Smooth muscle cell (in vitro differentiated cells): ENCODE measurements at regions not wholly inside any gene's neighbourhood (a gene's known extent, or its start where the extent isn't known, plus 50 kb on each side); places are given as distances from the start of the nearest gene placed in this dataset.

Experiments used
- DNase-seq: peaks from one replicate; lab custom pipeline; 2025; ENCODE audit not compliant: unreplicated experiment; lab: John Stamatoyannopoulos, UW
- H2AFZ ChIP-seq: fragments of 200-600 bp; sonication (generic); 2 replicates; pipeline ENCODE4 v1.6.0; 2016; ENCODE audit warnings: antibody characterized with exemption, low read depth, mild to moderate bottlenecking
- H3F3A ChIP-seq: fragments of 200-600 bp; sonication (generic); 2 replicates; pipeline ENCODE4 v1.6.0; 2017; ENCODE audit warnings: antibody characterized with exemption, low read depth
- H3K27ac ChIP-seq: fragments of 200-600 bp; sonication (generic); 2 replicates; pipeline ENCODE4 v1.5.1; 2016; ENCODE audit warnings: low read depth, mild to moderate bottlenecking
- H3K27me3 ChIP-seq: fragments of 200-600 bp; sonication (generic); 2 replicates; pipeline ENCODE4 v1.6.1; 2016; ENCODE audit warnings: low read depth, mild to moderate bottlenecking
- H3K36me3 ChIP-seq: fragments of 200-600 bp; sonication (generic); 2 replicates; pipeline ENCODE4 v1.5.1; 2016; ENCODE audit warnings: low read depth
- H3K4me1 ChIP-seq: fragments of 200-600 bp; sonication (generic); 2 replicates; pipeline ENCODE4 v1.5.1; 2016; ENCODE audit warnings: low read depth
- H3K4me2 ChIP-seq: fragments of 200-600 bp; sonication (generic); 2 replicates; pipeline ENCODE4 v1.6.0; 2016; ENCODE audit warnings: mild to moderate bottlenecking
- H3K4me3 ChIP-seq: fragments of 200-600 bp; sonication (generic); 2 replicates; pipeline ENCODE4 v1.5.1; 2016; ENCODE audit warnings: mild to moderate bottlenecking
- H3K79me2 ChIP-seq: fragments of 200-600 bp; sonication (generic); 2 replicates; pipeline ENCODE4 v1.6.0; 2016; ENCODE audit warnings: low read depth, mild to moderate bottlenecking
- H3K9ac ChIP-seq: fragments of 200-600 bp; sonication (generic); 2 replicates; pipeline ENCODE4 v1.6.0; 2016; ENCODE audit warnings: low read depth
- H3K9me3 ChIP-seq: fragments of 200-600 bp; sonication (generic); replicated peaks from 2 replicates; pipeline ENCODE4 v1.5.1; 2016; ENCODE audit warnings: low read depth
- H4K20me1 ChIP-seq: fragments of 200-600 bp; sonication (generic); 2 replicates; pipeline ENCODE4 v1.6.0; 2016; ENCODE audit warnings: low read depth
- WGBS: methylation state at CpG from one replicate; pipeline ENCODE4 v1.1.7; 2016; ENCODE audit warnings: low lambda C conversion rate; 5-methylcytosine and 5-hydroxymethylcytosine counted together
- TF ChIP-seq, protein P1 (sequence below): fragments of 200-600 bp; sonication (generic); IDR thresholded peaks from 2 replicates; pipeline ENCODE4 v1.5.1; 2017; ENCODE audit warnings: borderline replicate concordance, mild to moderate bottlenecking, antibody characterized with exemption; ENCODE audit not compliant: insufficient read depth, poor library complexity, severe bottlenecking

DNA sequence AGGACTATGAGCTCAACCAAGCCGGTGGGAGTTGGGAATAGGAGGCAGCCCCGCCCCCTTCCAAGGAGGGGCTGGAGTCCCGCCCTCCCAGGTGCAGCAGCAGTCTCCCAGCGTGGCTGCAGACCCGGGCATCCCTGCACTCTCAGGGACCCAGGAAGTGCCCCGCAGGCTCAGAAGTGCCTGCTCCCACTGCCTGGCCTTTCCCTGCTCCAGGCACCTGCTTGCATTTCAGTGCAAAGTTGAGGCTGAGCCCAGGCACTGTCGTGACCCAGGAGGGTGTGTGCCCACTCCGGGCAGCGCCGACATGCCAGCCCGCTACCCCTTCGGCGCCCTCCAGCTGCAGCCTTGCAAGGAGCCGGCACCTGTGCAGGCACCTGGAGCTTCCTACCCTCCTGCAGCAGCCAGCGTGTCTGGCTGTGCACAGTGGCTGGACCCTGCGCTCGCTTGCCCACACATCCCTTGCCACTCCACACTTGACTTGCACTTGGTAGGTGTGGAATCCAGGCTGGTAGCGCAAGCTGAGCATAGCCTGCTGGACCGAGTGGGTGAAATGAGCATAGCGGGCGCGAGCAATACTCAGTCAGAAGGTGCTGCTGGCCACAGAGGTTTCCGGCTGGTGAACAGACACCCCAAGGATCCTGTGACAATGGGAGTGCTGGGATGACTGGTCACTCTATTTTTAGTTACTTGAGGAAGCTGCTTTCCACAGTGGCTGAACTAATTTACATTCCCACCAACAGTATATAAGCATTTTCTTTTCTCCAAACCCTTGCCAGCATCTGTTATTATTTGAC lies 236.3 kb downstream of the PCDH10 start:
- DNase-seq: no peak
- Histone ChIP-seq H3F3A (no peaks in the 10 kb centered on the region), H3K27me3 (no peaks in the 10 kb centered on the region), H3K27ac (no peak overlapping the region), H3K4me3 (no peak overlapping the region), H4K20me1 (no peaks in the 10 kb centered on the region), H3K79me2 (no peaks in the 10 kb centered on the region), H2AFZ (no peak overlapping the region), H3K36me3 (no peaks in the 10 kb centered on the region), H3K4me2 (no peak overlapping the region), H3K4me1 (no peaks in the 10 kb centered on the region), H3K9ac (no peak overlapping the region), H3K9me3 (no peaks in the 10 kb centered on the region)
- 95% methylated on average over 23 of the region's 23 CpGs for WGBS
- TF ChIP-seq, protein P1, sequence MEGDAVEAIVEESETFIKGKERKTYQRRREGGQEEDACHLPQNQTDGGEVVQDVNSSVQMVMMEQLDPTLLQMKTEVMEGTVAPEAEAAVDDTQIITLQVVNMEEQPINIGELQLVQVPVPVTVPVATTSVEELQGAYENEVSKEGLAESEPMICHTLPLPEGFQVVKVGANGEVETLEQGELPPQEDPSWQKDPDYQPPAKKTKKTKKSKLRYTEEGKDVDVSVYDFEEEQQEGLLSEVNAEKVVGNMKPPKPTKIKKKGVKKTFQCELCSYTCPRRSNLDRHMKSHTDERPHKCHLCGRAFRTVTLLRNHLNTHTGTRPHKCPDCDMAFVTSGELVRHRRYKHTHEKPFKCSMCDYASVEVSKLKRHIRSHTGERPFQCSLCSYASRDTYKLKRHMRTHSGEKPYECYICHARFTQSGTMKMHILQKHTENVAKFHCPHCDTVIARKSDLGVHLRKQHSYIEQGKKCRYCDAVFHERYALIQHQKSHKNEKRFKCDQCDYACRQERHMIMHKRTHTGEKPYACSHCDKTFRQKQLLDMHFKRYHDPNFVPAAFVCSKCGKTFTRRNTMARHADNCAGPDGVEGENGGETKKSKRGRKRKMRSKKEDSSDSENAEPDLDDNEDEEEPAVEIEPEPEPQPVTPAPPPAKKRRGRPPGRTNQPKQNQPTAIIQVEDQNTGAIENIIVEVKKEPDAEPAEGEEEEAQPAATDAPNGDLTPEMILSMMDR: no peak

DNA sequence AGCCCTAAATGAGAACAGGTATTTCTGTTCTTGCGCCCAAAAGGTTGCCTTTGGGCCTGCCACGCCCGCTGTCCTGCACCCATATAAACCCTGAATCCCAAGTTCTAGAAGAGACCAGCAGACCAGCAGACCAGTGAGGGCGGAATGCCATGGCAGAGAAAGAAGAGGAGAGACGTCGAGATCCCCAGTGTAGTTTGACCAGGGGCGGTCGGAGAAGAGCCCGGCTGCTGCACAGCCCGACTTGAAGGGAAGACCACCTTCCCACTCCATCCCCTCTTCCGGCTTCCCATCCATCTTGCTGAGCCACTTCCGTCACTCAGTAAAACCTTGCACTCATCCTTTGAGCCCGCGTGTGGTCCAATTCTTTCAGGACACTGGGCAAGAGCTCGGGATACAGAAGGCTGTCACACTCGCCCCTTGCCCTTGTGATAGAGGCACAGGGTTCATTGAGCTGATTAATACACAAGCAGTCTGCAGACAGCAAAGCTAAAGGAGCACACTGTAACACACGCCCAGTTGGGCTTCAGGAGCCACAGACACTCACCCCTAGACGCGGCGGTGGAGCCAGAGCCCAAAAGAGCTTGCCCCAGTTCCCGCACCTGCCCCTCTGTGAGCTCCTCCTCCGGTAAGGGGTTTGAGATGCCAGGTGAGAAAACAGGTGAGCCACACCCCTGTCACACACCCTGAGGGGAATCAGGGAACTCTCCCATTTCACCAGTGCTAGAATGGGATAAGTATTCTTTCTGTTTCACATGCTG lies 230.8 kb downstream of the PCDH10 start:
- TF ChIP-seq, protein P1: no peak
- no peak overlapping the region for H3K4me3 ChIP-seq
- H3F3A ChIP-seq: no peaks in the 10 kb centered on the region
- no peaks in the 10 kb centered on the region for H3K79me2 ChIP-seq
- no peak overlapping the region for H3K4me2 ChIP-seq
- H3K9me3 ChIP-seq: no peaks in the 10 kb centered on the region
- 95% methylated on average over 22 of the region's 22 CpGs for WGBS
- no peaks in the 10 kb centered on the region for H3K36me3 ChIP-seq
- H2AFZ ChIP-seq: no peak overlapping the region
- DNase-seq: no peak
- no peak overlapping the region for H3K27ac ChIP-seq
- no peak overlapping the region for H3K9ac ChIP-seq
- H3K27me3 ChIP-seq: no peaks in the 10 kb centered on the region
- H3K4me1 ChIP-seq: no peaks in the 10 kb centered on the region
- no peaks in the 10 kb centered on the region for H4K20me1 ChIP-seq

DNA sequence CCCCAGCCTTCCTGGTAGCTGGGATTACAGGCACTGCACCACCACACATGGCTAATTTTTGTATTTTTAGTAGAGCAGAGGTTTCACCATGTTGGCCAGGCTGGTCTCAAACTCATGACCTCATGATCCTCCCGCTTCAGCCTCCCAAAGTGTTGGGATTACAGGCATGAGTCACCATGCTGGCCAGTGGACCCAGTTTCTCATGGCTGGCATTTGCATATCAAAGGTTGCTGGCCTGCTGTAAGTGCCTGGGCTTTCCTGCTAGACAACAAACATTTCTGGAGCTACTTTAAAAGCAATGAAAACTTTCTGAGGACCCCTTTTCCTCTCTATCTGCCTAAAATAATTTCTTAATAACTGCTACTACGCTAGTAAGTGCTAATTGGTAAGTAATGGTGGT lies 228.2 kb downstream of the PCDH10 start:
- 72% methylated on average over 2 of the region's 2 CpGs for whole genome bisulfite sequencing
- TF ChIP-seq, protein P1: no peak
- H3K4me2 ChIP-seq: no peak overlapping the region
- H3K4me1 ChIP-seq: no peaks in the 10 kb centered on the region
- H3K79me2 ChIP-seq: no peaks in the 10 kb centered on the region
- no peak overlapping the region for H3K4me3 ChIP-seq
- no peaks in the 10 kb centered on the region for H3K9me3 ChIP-seq
- no peaks in the 10 kb centered on the region for H3K27me3 ChIP-seq
- no peak overlapping the region for H2AFZ ChIP-seq
- no peaks in the 10 kb centered on the region for H4K20me1 ChIP-seq
- no peaks in the 10 kb centered on the region for H3F3A ChIP-seq
- DNase-seq: no peak
- H3K36me3 ChIP-seq: no peaks in the 10 kb centered on the region
- no peak overlapping the region for H3K27ac ChIP-seq
- H3K9ac ChIP-seq: no peak overlapping the region
